Hepatocyte (in vitro differentiated cells): ENCODE measurements at regions not wholly inside any gene's neighbourhood (a gene's known extent, or its start where the extent isn't known, plus 50 kb on each side); places are given as distances from the start of the nearest gene placed in this dataset.

Experiments
- CTCF ChIP-seq: fragments of 200-600 bp; sonication (generic); IDR thresholded peaks from 2 replicates; pipeline ENCODE4 v1.5.1; 2016; ENCODE audit warnings: antibody characterized with exemption, mild to moderate bottlenecking; ENCODE audit not compliant: poor library complexity
- EZH2 ChIP-seq: fragments of 200-600 bp; sonication (generic); IDR thresholded peaks from 2 replicates; pipeline ENCODE4 v1.6.1; 2016; ENCODE audit warnings: antibody characterized with exemption, mild to moderate bottlenecking, borderline replicate concordance
- EZH2phosphoT487 ChIP-seq: fragments of 200-600 bp; sonication (generic); IDR thresholded peaks from one replicate; pipeline ENCODE4 v1.6.1; 2018; ENCODE audit warnings: antibody characterized with exemption, mild to moderate bottlenecking, low read depth, moderate library complexity; ENCODE audit not compliant: unreplicated experiment, severe bottlenecking

- no peak for TF ChIP-seq CTCF
- TF ChIP-seq EZH2 = no peak
- TF ChIP-seq EZH2phosphoT487 = no peak
Observed at GRCh38 chr16:79836144-79836543, 235.6 kb upstream of the MAF start.
